Activated CD4-positive, alpha-beta T cell treated with anti-CD3 and anti-CD28 coated beads, Interleukin-2, Interleukin-4, amounts not matched to agents 100 ng/mL and 50 ng/mL, durations not matched to agents 16 hours and 8 hours (primary cell): ENCODE measurements at regions not wholly inside any gene's neighbourhood (a gene's known extent, or its start where the extent isn't known, plus 50 kb on each side); places are given as distances from the start of the nearest gene placed in this dataset.

ENCODE experiments used
- DNase-seq: peaks from one replicate; pipeline ENCODE4 v3.0.0-alpha.2; 2020; ENCODE audit warnings: low spot score

DNA sequence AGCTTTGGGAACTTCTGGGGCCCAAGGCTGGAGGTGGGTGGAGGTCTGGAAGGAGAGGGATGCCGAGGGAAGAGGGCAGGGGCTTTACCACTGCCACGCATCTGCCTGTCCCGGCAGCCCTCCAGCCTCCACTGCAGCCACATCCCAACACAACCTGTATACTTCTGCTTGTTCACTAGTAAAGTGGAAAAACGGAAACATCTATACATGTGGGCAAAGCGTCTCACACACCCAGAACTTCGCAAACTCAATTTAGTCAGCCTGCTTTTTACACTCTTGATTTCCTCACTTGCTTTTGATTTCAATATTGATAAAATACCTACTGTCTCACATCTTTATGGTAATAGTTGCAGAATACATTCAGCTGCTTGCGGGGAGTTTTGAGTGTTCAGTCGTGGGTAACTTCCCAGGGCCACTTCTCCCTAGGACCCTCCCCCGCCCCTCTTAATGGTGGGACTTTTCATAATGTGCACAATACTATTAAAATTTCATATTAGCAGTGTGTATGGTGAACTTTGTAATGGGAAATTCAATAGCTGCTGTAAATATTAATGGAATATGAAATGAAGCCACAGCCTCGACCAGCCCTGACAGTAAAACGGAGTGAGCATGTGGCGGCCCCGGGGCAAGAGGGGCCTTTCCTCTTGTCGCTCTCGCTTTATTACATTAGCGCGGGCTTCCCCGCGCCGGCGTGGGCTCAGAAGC, 85.2 kb downstream of the NR2F2 start:
- no peak for DNase-seq

DNA sequence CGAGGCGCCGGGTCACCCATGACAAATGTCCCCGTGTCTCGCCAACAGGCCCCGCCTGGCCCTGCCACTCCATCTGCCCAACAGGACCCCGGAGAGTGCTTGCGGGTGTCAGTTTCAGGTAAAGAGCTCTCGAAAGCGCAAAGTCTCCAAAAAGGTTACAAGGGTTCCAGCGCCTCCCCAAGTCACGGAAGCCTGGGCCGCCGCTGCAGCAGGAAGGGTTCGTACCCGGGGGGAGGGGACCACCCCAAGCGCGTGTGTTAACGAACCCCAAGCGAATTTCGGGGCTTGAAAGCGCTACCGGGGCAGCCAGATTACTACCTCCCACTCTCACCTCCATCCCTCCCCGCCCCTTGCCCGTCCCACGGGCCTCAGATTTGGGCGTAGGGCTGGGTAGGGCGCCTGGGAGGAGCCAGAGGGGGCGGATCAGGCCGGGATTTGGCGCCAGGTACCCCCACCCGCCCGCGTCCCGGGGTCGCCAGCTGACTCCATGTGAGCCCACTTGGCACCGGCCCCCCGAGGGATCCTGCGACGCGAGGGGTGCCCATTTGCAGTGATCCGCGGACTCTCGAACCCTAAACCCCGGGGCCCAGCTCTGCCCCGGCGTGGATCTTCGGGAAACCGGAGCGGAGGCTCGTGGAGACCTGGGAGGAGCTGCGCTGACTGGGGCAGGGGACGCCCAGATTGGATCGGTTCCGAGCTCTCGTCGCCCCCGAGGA, 85.9 kb downstream of the NR2F2 start:
- no peak for DNase-seq

DNA sequence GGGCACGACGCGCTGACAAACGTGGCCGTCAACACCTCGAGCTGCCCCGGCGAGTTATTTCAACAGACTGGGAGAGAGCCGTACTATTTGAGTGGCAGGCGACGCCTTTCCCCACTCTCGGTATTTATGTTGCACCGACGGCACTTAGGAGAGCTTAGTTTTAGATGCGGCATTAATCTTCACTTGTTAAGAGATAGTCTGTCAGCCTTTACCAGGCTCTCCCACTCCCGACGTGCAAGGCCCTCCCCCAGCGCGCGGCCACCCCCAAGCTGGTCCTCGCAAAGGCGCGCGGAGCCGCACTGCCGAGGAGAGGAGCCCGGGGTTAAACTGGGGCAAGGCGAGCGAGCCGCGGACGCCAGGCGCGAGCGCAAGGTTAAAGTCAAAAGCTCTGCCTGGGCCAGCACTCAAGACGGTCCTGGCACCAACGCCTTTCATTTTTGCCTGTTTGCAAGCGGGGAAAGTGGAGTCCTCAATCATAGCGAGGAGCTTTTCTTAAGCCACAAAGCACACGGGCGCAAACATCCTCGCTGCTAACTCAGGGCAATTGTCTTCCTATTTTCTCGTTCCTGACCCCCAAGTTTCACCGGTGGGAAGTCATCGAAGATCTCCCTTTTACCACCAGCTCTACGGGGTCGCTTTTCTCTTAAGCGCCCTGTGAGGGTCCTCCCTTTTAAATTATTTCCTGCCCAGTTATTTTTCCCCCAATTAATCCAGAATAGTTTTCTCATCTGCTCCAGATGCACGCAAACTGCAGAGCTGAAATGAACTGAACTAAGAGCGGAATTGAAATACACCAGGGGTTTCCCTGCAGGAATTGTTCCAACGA, 86.6 kb downstream of the NR2F2 start:
- DNase-seq, result no peak

DNA sequence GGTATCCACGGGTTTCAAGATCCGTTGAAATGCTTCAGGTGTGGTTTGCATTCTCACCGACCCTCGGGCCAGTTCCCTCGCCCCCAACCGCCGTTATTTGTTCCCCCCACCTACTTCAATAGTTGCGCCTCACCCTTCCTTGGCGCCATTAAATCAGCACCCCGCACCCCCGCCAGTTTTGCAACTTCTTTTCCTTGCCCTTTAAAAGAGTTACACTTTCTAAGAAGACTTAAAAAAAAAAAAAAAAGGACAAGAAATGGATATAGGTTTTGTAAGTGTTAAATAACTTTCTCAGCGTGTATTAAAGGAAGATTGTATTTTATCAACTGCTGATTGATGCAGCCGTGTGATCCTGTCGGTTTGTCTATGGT, 87.2 kb downstream of the NR2F2 start:
- no peak for DNase-seq

DNA sequence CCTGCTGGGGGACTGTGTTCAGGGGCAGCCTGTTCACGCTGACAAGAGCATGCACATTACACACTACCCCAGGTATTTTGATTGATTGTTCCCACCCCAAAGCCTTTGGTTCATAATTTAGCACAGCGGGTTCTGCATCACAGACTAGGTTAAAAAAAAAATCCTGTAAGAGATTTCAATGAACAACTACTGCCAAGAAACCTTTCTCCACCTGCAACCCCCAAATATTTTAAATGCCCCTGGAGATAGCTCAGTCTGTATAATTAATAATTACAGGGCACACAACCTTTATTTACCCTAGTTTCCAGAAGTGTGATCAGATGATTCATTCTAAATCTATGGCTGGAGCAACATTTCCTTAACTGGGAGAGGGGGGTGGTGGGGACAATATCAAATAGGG, 87.6 kb downstream of the NR2F2 start:
- DNase-seq, result no peak

DNA sequence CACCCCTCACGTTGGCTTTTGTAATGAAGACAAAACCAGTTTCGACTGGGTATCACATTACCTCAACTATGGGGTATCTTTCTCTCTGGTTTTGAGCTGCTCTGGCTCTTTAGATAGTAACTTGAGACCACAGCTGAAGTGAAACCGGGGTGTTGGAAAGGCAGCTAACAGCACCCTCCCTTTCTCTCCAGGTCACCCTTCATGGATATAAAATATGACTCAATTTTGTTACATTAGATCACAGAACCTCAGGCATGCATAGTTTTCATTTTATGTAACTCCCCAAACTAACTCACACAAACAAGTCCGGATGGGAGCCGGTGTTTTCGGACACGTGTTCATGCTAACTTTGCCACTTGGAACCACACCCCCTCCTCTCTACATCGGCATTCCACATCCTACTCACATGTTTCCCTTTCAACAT, 90.7 kb downstream of the NR2F2 start:
- no peak for DNase-seq

DNA sequence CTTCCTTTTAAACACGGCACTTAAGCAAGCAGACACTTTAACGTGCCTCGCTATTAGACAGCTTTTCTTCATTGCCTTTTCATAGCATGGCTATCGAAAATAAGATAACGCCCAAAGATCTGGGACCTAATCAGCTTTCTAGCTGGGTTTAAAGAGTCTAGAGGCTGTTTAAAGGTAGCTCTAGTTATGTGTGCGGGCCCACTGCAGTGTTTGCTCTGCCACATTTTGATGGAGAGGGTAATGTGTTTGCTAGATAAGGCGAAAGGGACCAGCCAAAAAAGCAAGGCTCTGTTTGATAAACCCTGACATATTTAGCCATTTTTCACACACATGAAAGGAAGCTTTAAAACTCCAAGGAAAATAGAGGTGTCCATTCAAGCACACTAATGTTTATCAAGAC, 91.6 kb downstream of the NR2F2 start:
- DNase-seq, result no peak

DNA sequence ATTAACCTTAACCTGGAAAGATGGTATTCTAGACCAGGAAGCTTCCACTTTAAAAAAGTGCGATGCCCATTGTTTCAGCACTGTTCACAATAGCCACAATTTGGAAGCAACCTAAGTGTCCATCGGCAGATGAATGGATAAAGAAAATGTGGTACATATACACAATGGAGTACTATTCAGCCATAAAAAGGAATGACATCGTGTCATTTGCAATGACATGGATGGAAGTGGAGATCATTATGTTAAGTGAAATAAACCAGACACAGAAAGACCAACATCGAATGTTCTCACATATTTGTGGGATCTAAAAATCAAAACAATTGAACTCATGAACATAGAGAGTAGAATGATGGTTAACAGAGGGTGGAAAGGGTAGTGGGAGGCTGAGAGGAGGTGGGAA, 94.2 kb downstream of the NR2F2 start:
- DNase-seq, result no peak

DNA sequence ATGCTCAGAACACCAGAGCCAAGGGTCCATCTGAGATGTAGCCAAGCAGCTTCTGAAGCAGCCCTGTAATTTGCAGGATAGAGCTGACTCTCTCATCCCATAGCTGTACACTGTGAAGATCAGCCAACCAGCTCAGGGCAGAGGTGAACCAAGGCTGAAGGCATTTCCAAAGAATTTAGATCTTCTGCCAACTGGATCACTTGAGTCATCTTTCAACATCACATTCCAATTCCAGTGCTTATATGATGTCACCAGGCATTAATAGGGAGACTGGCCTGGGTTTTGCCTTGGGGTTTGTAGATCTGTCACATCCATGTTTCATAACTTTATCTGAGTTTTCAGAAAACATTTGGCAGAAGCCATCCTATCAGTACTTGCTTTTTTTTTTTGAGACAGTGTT, 98.2 kb downstream of the NR2F2 start:
- DNase-seq, result no peak

DNA sequence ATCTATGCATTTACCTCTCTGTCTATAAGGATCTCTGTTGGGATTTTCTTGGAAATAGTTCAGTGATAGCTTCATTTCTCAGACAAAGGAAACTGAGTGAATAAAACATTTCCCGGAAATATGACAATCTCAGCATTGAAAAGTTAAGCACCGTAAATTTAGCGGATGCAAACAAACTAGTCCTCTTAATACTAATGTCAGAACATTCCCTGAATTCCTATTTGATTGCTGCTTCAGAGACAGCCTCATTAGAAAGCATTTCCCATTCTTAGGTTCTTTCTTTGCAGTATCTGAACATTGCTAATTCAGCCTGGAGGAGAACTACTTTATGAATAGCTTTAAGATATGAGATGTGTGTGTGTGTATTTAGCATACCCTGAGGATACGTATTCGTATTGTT, 101.3 kb downstream of the NR2F2 start:
- DNase-seq, result no peak

DNA sequence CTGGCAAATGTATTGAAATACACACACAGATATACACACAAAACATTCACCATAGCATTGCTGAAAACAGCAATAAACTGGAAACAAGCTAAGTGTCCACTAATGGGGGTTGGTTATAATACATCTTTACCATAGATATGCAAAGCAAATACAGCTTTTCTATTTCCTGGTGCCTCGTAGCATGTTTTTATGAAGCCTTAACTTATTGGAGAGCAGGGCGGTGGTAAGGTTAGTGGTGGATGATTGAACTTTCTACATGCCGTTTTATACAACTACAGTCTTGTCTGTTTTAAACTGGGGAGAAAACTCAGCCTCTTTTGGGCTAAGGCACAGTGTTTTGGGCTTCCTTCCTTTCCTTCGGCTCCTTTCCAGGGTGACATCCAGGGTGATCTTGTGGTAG, 104.5 kb downstream of the NR2F2 start:
- DNase-seq, result no peak

DNA sequence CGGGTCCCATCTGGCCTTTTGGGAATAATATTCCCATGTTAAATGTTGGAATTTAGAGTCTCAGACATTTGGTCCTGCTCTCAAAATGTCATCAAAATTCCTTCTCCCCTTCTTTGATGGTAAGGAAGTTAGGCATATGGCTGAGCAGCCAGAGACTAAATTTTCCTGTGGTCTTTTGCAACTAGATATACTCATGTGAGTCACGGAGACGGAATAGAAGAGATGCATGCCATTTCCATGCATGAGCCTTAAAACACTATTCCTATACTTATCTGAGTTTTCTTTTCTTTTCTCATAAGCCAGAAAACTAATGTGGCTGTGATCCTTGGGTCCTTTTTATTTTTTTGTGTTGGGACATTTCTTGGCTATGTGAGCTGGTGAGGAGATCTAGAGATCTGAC, 105.3 kb downstream of the NR2F2 start:
- no peak for DNase-seq

DNA sequence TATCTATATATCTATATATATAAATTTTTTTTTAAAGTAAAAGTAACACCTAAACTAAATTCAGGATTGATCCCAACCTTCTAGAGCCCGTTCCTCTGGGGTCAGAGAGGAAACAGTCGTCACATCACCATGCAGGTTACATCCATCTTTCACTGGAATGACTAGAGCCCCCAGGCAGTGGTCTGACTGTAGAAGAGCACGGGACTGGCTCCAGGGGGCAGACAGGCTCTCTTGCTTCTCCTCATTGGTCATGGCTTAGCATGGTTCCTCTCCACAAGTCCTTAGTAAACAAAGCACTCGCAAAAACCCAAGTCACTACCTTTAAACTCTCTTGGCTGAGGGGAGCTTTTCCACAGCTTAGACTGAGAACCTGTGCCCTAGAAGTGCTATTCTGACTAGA, 110.5 kb downstream of the NR2F2 start:
- no peak for DNase-seq

DNA sequence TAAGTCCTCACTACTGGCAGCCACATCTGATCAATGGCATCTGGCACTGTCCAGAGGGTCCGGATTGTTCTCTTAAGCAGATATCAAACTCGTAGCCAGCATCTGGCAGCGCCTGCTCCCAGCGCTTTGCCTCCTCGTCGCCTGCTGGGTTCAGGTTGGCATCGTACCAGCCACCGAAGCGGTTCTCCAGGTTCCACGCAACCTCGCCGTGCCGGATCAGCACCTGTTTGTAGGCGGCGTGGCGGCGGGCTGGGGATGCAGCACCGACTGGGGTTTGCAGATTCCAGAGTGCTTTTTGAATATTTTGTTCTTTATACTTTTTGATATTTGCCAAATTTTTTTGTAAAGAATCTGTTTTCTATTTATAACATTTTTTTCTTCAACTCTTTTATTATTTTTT, 111.6 kb downstream of the NR2F2 start:
- DNase-seq, result no peak

DNA sequence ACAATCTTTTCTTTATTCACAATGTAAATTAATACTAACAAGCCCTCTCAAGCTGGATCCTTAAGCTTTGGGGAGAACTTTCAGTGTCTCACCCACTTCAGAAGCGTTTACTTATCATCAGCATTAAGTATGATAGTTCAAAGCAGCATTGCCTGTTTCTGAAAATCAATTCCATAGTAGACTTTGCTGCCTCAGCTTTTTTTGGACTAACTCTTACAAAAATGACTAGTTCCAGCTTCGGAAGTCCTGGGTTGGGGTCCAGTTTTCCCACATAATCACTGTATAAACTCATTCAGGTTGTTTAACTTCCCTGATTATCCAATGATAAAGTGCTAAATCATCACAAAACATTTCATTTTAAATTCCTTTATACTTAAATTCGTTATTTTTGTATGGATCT, 114.4 kb downstream of the NR2F2 start:
- DNase-seq, result no peak

DNA sequence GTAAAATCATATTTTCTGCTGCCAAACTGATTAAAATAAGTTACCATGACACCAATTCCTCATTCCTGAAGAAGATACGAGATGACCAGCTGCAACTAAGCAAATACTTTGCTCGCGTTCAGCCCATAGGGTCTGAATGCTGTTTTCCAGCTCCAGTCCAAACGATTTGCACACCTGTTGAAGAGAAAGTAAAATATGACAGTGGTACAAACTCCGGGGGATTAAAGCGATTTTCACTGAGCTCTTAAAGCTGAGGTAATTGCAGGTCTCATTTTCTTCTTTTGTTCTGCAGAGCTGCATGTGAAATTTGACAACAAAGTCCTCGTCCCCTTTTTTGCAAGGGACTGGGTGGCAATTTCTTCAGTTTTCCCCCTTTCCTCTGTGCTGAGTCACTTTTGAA, 118.4 kb downstream of the NR2F2 start:
- DNase-seq, result no peak

DNA sequence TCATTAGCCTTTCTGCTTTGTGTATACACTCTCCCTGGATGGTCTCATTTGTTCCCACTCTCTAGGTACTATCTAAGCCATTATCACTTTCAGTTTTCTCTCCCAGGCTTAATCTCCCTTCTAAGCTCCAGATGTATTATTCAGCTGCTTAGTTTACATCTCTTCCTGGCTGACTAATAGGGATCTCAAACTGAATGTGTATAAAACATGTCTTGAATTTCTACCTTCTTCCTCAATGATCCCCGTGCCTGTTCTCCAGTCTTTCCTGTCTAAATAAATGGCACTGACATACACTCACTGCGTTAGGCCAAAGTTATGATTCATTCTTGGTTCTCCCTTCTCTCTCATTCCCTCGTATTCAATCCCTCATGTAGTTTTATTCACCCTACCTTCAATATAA, 127.3 kb downstream of the NR2F2 start:
- DNase-seq, result no peak

DNA sequence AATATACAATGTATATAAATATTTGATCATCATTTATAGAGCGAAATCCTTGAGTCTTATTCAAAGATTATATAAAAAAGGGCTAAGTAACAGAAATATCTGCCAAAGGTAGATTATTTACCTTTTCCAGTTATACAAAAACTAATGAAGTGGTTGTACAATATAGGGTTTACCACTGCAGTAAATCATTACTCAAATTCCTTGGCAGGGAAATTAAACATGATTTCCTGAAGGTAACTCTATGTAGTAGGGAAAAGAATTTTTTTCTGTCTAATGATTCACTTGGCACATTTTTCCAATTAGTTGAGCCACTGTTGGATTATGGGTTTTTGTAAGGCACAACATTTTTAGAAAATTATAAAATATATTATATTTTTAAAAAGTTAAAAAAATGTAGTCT, 129.6 kb downstream of the NR2F2 start:
- DNase-seq, result no peak

DNA sequence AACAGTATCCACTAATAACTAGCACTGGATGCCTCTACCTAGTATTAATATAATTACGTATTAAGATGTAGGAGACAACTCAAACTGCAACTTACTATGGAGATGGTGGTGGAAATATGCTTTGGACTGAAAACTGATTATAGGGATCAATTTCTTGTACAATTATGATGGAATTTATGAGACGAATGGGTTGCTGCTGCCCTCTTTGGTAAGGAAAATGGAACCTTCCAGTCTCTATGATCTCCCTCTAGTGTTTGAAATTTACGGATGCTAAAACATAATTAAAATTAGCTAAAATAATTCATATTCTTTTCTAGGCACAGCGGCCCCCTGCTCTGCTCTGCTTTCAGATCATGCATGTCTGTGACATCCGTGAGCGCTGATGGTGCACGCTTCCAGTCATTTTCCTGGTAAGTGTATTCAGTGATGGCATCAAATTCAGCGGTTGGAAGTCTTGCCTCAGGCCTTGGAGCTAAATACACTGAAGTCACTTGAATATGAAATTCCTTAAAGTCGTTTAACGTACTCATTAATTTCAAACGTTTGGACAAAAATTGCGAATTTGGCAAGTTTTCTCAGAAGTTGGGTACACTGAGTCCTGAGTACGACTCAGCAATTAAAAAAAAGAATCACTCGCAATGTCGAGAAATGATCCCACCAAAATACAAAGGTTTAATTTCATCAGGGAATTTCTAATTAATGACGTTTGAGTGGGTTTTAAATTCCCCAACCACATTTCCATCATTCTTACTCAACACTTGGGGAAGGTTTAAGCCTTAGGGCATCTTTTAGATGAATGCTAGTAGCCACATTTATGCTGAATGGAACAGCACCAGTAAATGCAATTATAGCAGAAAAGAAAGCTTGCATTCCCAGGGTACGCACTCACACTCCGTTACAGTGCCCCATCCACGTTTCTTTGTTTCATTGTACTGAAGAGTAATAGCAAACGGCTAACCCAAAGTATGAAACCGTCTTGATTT, 132.6 kb downstream of the NR2F2 start:
- no peak for DNase-seq

DNA sequence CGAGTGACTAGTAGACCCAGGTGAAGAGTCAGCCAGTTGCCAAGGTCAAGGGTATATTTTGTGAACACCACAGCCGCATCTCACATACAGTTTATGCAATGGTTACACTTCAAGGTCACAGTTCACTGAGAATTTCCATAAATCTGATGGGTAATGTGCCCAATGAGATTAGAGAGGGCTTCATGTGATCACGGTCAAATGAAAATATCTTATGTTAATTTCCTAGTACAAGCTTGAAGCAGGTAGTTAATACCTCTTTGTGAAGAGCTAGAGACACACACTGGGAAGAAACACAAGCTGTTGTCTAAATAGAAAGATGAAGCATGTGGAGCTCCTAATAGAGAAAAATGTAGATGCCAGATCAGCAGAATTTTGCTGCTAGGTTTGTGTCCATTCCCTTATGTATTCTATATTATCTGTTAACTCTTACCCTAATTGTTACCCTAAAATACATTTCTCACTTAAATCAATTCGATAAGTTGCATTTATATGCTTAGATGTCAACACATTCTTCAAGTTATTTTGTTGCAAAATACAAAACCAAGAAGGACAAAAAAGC, 136.0 kb downstream of the NR2F2 start:
- no peak for DNase-seq

DNA sequence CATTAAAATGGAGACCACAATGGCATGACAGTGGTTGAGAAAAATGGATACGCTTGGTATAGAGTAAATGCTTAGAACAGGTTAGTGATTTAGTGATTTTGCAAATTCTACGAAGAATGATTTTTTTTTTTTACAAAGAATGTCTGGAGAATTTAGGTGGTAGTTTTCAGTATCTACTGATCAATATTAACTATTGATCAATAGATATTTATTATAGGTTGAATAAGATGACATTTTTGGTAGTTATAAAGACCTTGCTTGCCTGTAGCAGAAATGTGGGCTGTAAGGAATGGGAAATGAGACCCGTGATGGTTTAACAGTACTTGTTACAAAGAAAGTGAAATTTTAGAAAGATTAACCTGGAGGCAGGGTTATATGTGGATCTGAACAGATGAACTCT, 137.5 kb downstream of the NR2F2 start:
- no peak for DNase-seq
